ENCODE measurements at regions not wholly inside any gene's neighbourhood (a gene's known extent, or its start where the extent isn't known, plus 50 kb on each side); places are given as distances from the start of the nearest gene placed in this dataset.

DNA sequence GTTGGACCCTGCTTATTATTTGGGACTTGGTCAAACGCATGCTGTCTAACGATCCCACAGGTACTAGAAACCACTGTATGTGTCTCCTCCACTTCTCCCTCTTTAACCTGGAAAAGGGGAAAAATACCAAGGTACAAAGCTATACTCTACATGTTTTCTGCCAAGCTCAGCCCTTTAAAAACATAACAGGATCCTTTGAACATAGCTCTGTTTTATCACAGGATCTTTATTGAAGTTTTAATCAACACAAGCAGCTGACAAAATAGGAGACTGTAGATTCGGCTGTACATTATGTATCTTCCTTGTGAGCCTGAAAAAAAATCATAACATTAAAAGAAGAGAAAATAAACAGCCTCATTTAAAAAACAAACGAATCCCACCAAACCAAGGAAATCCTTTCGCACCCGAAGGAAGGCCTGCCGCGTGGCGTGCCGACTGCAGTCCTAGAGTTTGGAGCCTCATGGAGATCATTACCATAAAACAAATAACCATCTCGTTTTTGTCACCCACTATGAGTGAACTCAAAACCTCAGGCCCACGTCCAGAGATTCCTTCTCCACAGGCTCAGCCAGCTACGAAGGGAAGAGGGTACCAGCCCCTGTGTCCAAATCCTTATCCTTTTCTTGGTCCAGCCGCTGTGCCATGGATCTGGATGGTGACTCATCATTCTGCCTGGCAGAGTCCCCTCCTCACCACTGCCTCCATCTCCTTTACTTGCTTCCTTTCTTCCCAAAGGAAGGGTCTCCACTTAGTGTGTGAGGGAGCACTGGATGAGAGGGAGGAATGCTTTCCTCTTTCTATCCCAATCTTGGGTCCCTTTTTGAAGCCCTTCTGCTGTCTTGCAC lies 651.1 kb downstream of the CCDC171 start:
- peaks cover 6% of the 10 kb centered on the region for H3K9me3 Mint-ChIP-seq
- no peak overlapping the region for H3K27ac Mint-ChIP-seq (ENCODE audit: unreplicated experiment)
- no peak for TF ChIP-seq CTCF (conservative IDR thresholded peaks at IDR 0.05)
- H3K4me3 Mint-ChIP-seq, result no peak overlapping the region
- H3K27me3 Mint-ChIP-seq (ENCODE audit: low read depth), result no peaks in the 10 kb centered on the region
- H3K36me3 Mint-ChIP-seq (ENCODE audit: low read depth), result peaks cover under 1% of the 10 kb centered on the region
- H3K4me1 Mint-ChIP-seq, result peaks cover 23% of the 10 kb centered on the region
- no peak for DNase-seq (ENCODE audit: low read depth, low spot score)

GRCh38 chr9:16205455-16205854 lies 652.6 kb downstream of the CCDC171 start:
- no peak for TF ChIP-seq CTCF (conservative IDR thresholded peaks at IDR 0.05)
- Mint-ChIP-seq H3K4me1 (peaks cover 23% of the 10 kb centered on the region), H3K27ac (ENCODE audit: unreplicated experiment) (no peak overlapping the region), H3K4me3 (no peak overlapping the region), H3K27me3 (ENCODE audit: low read depth) (no peaks in the 10 kb centered on the region), H3K9me3 (peaks cover 8% of the 10 kb centered on the region), H3K36me3 (ENCODE audit: low read depth) (peaks cover 5% of the 10 kb centered on the region)
- DNase-seq (ENCODE audit: low read depth, low spot score), result no peak

GRCh38 chr9:16206518-16206917 lies 653.7 kb downstream of the CCDC171 start:
- Mint-ChIP-seq H3K4me1 (peaks cover 20% of the 10 kb centered on the region), H3K27me3 (ENCODE audit: low read depth) (no peaks in the 10 kb centered on the region), H3K27ac (ENCODE audit: unreplicated experiment) (peak overlapping the region; percentile 72), H3K36me3 (ENCODE audit: low read depth) (peaks cover 5% of the 10 kb centered on the region), H3K4me3 (no peak overlapping the region), H3K9me3 (peaks cover 9% of the 10 kb centered on the region)
- DNase-seq (ENCODE audit: low read depth, low spot score), result no peak
- no peak for TF ChIP-seq CTCF (conservative IDR thresholded peaks at IDR 0.05)

DNA sequence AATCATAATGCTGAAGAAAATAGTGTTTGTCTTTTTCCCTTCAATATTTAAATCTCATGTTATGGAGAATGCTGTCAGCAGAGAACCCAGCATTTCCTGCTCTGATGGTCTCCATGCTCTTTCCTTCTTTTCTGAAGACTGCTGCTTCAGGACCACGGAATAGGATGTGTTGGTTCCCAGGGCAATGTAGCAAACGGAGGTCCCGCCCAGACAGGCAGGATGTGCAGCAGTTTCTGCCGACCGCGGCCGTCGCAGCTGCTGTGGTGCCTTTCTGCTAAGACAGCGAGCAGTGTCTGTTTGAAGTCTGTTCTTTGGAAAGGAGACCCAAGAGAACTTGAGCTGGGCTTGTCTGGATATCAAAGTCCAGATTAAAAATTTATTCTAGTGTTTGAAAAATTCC lies 654.3 kb downstream of the CCDC171 start:
- H3K4me3 Mint-ChIP-seq, result no peak overlapping the region
- peaks cover 5% of the 10 kb centered on the region for H3K36me3 Mint-ChIP-seq (ENCODE audit: low read depth)
- H3K27ac Mint-ChIP-seq (ENCODE audit: unreplicated experiment), result no peak overlapping the region
- no peak for TF ChIP-seq CTCF (conservative IDR thresholded peaks at IDR 0.05)
- peaks cover 8% of the 10 kb centered on the region for H3K9me3 Mint-ChIP-seq
- H3K4me1 Mint-ChIP-seq, result peaks cover 20% of the 10 kb centered on the region
- DNase-seq (ENCODE audit: low read depth, low spot score), result peak; percentile 39
- no peaks in the 10 kb centered on the region for H3K27me3 Mint-ChIP-seq (ENCODE audit: low read depth)

- no peak for TF ChIP-seq CTCF (conservative IDR thresholded peaks at IDR 0.05)
- Mint-ChIP-seq H3K4me1 (peaks cover 21% of the 10 kb centered on the region), H3K4me3 (no peak overlapping the region), H3K27ac (ENCODE audit: unreplicated experiment) (no peak overlapping the region), H3K9me3 (peaks cover 10% of the 10 kb centered on the region), H3K36me3 (ENCODE audit: low read depth) (peaks cover 5% of the 10 kb centered on the region), H3K27me3 (ENCODE audit: low read depth) (no peaks in the 10 kb centered on the region)
- DNase-seq (ENCODE audit: low read depth, low spot score), result no peak
Observed at GRCh38 chr9:16210440-16210839, 657.6 kb downstream of the CCDC171 start.

Data from neural crest cell (in vitro differentiated cells).